ENCODE measurements at regions not wholly inside any gene's neighbourhood (a gene's known extent, or its start where the extent isn't known, plus 50 kb on each side); places are given as distances from the start of the nearest gene placed in this dataset.

DNA sequence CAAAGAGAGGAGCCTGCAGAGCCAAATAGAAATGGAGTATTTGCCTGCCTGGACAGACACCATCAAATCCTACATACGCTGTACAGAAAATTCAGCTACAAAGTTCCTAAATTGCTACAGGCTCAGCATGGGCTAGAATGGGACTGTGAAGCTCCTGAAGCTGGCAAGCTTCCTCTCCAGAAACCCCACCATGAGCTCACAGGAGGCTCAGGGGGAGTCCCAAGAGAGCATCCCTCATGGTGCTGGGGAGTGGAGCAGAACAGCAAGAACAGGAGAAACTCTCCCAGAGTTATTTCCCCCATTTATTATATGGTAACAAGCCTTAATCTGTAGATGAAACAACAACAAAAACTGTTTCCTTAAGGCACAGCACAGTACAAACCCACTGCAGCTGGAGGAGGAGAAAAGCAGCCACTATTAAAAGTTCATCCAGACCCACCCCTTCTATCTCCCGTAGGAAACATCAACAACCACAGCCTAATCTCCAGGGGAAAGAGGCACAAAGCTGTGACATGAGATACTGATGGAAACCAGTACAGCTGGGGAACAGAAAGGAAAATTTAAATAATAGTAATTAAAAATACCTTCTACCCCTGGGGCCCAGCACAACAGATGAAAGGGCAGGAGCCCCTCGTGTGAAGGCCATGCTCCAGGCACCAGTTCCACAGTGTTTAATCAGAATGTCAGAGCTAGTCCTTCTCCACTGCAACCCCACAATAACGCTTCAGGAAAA, 548.5 kb downstream of the MTRR start:
- peak; percentile 38 for ATAC-seq
- intact Hi-C loops (cut with micrococcal nuclease): no loop called here
- DNase-seq: no peak

DNA sequence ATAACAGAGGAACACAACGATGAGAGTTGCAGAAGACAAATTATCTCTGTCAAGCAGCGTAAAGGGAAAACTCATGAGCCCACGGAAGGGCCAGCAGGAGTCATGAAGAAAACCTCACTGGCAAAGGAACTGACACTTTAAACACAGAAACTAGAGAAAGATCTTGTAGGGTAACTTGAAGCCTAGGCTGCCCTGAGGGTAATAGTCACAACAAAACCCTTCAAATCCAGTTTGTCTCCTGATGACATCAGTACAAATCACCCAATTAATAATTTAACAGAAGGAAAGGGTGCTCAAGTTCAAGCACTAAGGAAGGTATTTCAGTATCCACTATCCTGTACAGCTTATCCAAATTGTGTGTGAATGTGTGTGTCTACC, 549.1 kb downstream of the MTRR start:
- DNase-seq: no peak
- no peak for ATAC-seq
- intact Hi-C loops (cut with micrococcal nuclease): no loop called here

DNA sequence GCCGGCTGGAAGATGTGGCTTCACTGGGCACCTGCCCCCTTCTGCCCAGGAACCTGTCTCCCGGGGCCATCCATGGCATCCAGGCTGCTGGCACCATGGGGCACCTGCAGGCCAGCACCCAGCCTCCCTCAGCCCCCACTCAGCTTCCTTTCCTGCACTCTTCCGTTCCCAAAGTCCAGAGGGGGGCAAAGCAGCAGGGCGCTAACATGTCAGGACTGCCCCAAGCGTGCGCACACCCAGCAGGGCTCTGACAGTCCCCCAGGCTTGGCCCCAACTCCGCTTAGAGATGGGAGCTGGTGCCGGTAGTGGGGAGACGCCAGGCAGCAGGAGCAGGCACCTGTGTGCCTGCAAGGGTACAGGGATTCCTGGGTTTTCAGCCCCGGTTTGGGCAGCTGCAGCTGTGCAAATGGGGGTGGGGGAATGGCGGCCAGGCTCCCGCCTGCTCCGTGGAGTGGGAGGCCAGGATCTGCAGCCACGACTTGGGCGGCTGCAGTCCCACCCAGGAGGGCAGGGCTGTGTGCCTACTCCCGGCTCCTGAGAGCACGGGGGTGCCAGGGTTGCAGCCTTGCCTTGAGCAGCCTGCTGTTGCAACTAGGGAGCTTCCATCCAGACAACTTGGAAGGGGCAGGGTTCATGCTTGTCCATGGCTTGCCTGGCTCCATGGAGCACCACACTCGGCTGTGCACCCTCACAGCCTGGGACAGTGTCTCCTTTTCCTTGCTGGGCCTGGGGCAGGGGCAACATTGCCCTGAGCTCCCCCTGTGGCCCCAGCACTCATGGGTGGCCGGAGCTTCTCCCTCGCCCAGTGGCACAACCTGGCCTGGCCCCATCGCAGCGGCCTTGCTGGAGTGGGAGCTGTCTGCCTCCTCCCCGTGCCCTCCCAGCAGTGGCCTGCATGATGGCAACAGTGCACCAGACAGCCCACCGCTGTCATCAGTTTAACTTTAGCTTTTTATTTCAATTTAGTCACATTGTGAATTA, 561.1 kb downstream of the MTRR start:
- intact Hi-C loops (cut with micrococcal nuclease): no loop called here
- ATAC-seq (no peak), DNase-seq (no peak)

DNA sequence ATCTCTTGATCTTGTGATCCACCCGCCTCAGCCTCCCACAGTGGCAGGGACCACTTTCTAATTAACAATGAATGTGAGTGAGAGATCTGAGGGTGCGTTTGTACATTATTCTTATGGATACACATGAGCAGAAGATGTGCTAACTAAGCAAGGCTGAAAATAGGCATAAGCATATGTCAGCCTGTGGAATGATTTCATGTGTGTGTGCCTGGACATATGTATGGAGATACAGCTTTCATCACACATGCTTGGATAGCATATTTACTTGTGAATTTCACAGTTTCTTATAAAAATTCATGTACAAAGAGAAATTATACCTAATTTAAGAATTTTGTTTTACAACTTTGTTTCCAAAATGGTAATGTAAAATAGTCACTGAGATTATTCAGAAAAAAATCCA, 565.6 kb downstream of the MTRR start:
- intact Hi-C loops (cut with micrococcal nuclease): no loop called here

DNA sequence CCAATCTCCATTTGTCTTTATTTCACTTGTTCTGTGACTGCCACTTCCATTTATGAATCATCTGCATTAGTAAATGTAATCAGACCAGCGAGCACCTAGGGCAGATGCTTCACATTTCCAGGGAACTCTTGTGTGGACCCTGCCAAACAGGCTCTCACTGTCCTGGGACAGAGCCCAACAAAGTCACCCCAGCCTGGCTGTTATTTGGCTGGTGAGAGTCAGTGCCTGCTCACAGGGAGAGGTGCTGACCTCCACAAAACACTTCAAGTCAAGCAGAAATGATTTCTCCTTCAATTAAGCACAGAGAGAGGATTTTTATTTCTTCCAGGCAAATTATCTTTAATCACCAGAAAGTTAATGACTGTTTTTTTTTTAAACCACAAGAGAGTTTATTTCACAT, 568.0 kb downstream of the MTRR start:
- ATAC-seq (peak; percentile 85), DNase-seq (peak; percentile 32)
- intact Hi-C loops (cut with micrococcal nuclease): no loop called here

More for the DNA sequence above, 565.6 kb downstream of the MTRR start:
- no peak for DNase-seq
- ATAC-seq: no peak

DNA sequence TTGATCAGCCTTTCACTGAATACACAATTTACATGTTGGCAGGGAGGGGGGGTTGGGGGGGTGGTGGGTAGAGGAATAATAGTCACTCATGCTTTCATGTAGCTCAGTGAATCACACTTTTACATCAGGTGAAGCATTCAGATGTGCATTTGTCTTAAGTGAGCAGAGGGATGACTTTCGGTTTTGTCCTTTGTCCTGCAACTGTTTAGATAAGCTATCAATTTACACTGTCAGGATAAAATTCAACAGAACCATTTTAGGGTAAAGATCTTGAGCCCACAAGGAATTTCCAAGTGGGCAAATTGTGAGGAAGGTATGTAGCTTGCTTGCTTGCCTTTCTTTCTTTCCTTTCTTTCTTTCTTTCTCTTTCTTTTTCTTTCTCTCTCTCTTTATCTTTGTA, 576.2 kb downstream of the MTRR start:
- intact Hi-C loops (cut with micrococcal nuclease): no loop called here
- ATAC-seq: no peak
- DNase-seq: no peak

DNA sequence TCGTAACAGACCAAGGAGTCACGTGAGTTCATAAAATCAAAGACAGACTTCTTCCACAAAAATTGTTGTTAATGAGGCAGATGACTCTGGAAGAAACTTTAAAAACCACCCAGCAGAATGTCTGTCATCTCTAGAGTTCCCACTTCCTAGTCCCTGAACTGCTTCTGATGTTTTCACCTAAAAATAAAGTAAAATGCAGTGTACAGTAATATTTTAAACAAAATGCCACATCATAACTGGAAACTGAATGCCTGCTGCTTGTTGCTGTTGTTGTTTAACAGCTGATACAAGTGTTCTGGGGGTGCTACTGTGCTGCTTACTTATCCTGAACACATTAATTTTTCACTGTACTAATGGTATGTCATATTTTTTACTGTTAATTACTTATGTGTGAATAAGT, 577.2 kb downstream of the MTRR start:
- no peak for DNase-seq
- intact Hi-C loops (cut with micrococcal nuclease): no loop called here
- no peak for ATAC-seq

DNA sequence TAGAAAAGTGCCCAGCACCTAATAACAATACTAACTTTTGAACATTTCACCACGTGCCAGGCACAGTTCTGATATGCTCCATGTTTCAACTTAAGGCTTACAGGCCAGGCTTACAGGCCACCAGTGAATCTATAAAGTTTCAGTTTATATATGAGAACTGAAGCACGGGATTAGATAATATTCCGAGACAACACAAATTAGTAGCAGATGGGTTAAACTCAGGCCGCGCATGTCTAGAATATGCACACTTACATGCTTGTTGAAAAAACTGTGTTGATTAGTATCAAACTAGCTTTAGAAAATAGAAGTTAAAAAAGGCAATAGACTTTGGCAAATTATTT, 587.9 kb downstream of the MTRR start:
- no peak for ATAC-seq
- DNase-seq: no peak
- intact Hi-C loops (cut with micrococcal nuclease): no loop called here

DNA sequence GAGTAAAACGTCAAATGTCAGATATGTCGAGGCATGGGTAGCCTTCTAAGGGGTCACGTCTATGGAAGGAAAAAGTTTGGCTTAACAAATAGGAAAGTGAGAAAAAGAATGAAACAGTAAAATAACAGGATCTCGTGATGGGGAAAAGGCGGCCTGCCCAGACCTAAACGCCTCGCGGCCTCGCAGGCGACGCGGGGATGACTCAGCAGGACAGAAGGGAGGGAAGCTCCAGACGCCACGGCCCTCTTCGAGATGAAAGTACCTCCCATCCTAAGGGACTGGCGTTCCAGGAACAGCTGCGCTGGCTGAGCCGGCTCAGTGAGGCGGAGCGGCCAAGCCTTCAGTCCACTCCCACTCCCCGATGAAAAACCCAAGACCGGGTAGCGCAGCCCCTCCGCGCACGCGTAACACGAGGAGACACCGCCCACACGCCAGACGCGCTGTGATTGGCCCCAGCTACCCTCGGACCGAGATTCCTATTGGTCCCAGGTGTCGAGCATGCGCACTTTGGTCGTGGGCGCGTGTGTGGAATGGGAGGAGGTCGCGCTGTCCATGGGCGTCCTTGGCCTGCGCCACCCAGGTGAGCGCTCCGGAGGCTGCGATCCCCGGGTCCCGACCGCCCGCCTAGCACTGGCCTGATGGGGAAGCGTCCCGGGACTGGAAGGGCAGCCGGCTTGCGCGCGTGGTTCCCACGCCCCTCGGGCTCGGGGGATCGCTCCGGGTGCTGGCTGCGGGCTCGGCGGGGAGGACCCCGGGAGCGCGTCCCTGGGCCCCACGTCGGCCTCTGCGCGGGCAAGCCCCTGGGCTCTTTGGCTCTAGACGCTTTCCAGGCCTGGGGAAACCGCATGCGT, 588.5 kb downstream of the MTRR start:
- DNase-seq (peak; percentile 97), ATAC-seq (peak; percentile 100)
- intact Hi-C loops (cut with micrococcal nuclease): no loop called here

DNA sequence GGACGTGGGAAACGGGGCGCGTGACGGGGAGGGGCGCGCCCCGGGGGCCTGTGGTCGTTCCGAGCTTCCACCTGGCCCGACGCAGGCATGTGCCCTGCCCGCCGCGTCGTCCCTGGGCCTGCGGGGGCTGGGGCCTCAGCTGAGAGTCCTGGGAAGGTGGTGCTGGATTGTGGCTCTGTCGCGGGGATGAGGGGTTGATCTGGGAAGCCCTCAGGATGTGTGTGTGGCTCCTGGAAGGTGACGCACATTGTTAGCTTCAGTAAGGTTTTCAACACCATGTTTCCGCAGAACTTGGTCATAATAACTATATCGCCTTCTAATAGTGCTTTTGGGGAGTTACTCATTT, 589.1 kb downstream of the MTRR start:
- intact Hi-C loops (cut with micrococcal nuclease): no loop called here

DNA sequence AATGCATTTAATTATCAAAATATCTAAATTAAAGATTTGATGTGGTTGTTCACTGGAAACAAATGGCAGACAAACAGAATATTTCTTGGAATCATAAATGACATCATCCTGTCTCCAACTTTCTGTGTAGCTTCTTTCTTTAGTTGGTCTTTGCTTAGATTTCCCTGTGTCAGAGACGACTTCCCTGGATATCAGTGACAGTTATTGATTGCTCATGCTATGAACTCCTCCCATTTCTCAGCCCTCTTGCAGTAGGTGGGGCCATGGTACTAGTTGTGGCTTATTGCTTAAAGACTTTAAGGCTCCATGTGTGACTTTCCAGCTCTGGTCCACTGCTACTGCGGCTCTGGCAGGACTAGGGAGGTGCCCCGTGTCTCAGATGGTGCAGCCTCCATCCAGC, 592.6 kb downstream of the MTRR start:
- ATAC-seq: no peak
- DNase-seq: no peak
- intact Hi-C loops (cut with micrococcal nuclease): no loop called here

More for the DNA sequence above, 589.1 kb downstream of the MTRR start:
- DNase-seq (no peak), ATAC-seq (peak; percentile 42)

DNA sequence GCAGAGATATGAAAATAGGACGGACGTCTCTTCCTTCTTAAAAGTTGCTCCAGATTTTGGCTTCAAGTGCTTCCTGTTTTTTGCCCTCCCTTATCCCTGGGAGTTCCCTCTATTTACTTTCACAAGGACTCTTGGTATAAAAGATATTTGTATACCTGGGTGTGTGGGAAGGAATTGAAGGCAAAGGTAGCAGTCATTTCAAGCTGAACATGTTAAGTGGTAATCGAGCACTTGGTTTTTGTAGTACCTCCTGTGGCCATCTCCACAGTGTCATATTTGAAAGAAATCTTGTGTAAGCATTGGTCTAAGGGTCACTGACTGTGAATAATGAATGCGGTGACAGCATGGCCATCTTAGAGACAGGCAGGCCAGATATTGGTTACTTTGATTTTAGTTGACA, 593.6 kb downstream of the MTRR start:
- DNase-seq (no peak), ATAC-seq (no peak)
- intact Hi-C loops (cut with micrococcal nuclease): no loop called here

DNA sequence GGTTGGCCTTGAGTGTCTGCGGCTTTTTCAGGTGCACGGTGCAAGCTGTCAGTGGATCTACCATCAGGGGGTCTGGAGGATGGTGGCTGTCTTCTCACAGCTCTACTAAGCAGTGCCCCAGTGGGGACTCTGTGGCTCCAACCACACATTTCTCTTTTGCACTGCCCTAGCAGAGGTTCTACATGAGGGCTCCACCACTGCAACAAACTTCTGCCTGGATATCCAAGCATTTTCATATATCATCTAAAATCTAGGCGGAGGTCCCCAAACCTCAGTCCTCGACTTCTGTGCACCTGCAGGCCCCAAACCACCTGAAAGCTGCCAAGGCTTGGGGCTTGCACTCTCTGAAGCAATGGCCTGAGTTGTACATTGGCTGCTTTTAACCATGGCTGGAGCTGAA, 601.5 kb downstream of the MTRR start:
- intact Hi-C loops (cut with micrococcal nuclease): no loop called here

DNA sequence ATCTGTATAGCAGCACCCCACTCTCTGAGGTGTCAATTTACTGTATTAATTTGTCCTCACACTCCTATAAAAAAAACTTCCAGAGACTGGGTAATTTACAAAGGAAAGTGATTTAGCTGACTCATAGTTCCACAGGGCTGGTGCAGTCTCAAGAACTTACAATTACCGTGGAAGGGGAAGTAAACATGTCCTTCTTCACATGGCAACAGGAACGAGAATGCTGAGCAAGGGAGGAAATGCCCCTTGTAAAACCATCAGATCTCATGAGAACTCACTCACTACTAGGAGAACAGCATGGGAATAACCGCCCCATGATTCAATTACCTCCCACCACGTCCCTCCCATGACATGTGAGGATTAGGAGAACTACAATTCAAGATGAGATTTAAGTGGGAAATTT, 602.6 kb downstream of the MTRR start:
- no peak for DNase-seq
- intact Hi-C loops (cut with micrococcal nuclease): no loop called here
- no peak for ATAC-seq

More for the DNA sequence above, 601.5 kb downstream of the MTRR start:
- DNase-seq: no peak
- ATAC-seq: no peak

DNA sequence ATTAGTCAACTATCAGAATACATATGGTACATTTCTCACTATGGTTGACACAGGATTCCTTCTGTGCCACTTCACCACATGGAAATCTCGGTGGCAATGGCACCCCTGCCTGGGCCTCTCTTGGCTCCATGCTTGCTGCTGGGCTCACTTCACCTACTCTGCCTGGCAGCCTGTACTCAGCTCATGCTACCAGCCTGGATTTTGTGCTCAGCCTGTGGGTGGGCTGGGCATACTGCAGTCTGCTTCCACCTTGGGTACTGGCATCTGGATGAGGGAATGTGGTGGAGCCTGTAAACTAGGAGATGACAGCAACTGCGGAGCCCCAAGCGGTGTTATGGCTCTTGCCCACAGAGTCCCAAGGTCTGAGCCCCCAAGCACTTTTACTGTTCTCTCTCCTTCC, 604.1 kb downstream of the MTRR start:
- DNase-seq: no peak
- intact Hi-C loops (cut with micrococcal nuclease): no loop called here
- no peak for ATAC-seq

DNA sequence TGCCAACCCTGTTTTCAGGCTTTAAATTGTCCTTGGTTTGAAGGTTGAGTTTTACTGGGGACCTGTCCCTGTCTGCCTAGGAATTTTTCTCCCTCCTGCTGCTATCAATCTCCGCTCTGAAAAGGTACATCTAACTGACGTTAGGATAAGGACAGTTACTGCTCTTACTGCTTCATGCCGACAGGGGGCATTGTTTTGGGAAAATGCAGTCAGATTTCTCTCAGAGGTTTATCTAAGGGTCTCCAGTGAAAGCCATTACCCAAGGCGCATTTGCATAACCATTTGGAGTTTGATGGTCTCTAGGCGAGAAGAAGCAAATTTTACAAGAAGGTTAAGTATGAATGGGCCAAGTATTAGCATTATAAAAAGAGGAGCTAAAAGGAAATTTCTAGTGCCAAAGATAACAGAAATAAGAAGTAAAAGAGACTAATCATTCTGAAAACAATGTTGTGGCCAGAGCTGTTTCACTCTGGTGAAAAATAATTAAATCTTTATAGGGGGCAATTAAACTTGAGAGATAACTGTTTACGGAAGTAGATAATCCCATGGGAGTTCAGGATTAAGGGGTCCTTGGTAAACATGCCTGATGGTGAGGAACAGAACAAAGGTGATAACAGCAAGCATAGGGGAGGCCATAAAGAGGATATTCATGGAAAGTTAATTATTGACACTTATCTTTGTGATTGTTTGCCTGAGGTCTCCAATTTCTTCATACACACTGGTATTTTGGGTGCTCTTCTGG, 605.0 kb downstream of the MTRR start:
- DNase-seq (no peak), ATAC-seq (no peak)
- intact Hi-C loops (cut with micrococcal nuclease): no loop called here

DNA sequence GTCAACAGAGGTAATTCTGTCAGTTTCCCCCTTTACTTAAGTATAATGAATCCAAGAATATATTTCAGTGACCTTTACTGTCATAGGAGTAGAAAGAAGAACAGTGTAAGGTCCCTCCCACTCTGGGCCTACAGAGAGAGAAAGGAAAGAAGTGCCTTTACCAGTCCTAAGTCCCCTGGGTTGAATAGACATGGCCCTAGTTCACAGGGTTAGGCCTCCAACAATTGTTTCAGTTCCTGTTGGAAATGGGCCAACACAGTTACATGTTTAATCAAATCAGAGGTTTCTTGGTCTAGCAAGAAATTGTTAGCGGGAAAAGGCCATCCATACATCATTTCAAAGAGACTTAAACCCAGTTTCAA, 605.6 kb downstream of the MTRR start:
- DNase-seq: no peak
- intact Hi-C loops (cut with micrococcal nuclease): no loop called here
- no peak for ATAC-seq

DNA sequence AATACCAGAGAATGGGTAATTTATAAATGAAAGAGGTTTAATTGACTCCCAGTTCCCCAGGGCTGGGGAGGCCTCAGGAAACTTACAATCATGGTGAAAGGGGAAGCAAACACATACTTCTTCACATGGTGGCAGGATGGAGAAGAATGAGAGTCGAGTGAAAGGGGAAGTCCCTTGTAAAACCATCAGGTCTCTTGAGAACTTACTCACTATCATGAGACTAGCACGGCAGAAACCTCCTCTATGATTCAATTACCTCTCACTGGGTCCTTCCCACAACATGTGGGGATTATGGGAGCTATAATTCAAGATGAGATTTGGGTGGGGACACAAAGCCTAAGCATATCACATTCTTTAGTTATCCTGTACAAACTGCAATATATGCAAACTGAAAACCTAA, 609.4 kb downstream of the MTRR start:
- intact Hi-C loops (cut with micrococcal nuclease): no loop called here
- ATAC-seq (no peak), DNase-seq (no peak)

DNA sequence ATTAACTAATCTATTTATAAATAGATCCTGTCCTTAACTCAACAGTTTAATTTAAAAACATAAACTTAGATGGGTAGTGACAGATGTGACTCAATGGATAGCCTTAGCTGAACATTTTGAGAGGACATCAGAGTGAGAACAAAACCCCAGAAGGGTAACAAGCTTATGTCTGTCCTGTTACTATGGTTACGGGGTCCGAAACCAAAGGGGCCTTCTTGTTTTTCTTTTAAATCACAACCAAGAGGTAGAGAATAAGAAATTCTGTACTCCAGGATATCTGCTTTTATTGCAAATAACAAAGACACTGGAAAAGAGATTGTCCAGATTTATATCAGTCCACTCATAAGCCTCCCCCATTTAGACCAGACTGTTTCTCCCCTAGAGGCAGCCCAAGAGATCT, 612.1 kb downstream of the MTRR start:
- intact Hi-C loops (cut with micrococcal nuclease): no loop called here
- ATAC-seq (no peak), DNase-seq (no peak)

All from left ventricle myocardium superior (tissue), 1 donor.